Lower leg skin (tissue), 3 donors: ENCODE measurements at regions not wholly inside any gene's neighbourhood (a gene's known extent, or its start where the extent isn't known, plus 50 kb on each side); places are given as distances from the start of the nearest gene placed in this dataset.
"Not testable (repeated sequence)": the region's sequence is repeated elsewhere in the genome, so short reads cannot be mapped to it uniquely, and the experiment has no call there.

Source experiments
- CTCF ChIP-seq, 3 donors: fragments of 450-650 bp; IDR thresholded peaks; one replicate each; pipeline ENCODE4 v1.5.1; 2016; ENCODE audit warnings: antibody characterized with exemption in 3 of 3, mild to moderate bottlenecking in 3 of 3, moderate library complexity in 2 of 3
- POLR2A ChIP-seq, 2 donors: fragments of 450-650 bp; IDR thresholded peaks; one replicate each; pipeline ENCODE4 v1.6.1; 2016 to 2017; ENCODE audit warnings: antibody characterized with exemption in 2 of 2, mild to moderate bottlenecking in 1 of 2, moderate library complexity in 1 of 2

DNA sequence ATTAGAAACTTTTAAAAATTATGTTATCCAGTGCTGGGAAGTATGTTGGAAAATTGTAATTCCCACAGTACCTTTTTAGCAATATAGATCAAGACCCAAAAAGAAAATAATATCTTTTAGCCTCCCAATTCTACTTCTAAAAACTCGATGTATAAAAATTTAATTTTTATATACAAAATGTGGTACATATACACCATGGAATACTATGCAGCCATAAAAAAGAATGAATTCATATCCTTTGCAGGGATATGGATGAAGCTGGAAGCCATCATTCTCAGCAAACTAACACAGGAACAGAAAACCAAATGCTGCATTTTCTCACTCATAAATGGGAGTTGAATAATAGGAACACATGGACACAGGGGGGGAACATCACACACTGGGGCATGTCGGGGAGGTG lies 254.5 kb downstream of the MEX3B start:
- TF ChIP-seq CTCF, POLR2A (IDR thresholded peaks at IDR 0.05): not testable (repeated sequence)
